Liver (tissue), 3 donors: ENCODE measurements at regions not wholly inside any gene's neighbourhood (a gene's known extent, or its start where the extent isn't known, plus 50 kb on each side); places are given as distances from the start of the nearest gene placed in this dataset.

Experiments used
- ATF3 ChIP-seq: IDR thresholded peaks from 2 replicates; pipeline ENCODE4 v1.6.1; 2016; ENCODE audit warnings: antibody characterized with exemption
- CTCF ChIP-seq: fragments of 150-350 bp; IDR thresholded peaks from 2 replicates; pipeline ENCODE4 v1.5.1; 2017; ENCODE audit warnings: improper control_type of control experiment, low read depth, low read length; ENCODE audit not compliant: missing input control
- HNF4G ChIP-seq: IDR thresholded peaks from 2 replicates; pipeline ENCODE4 v1.6.1; 2016; ENCODE audit warnings: antibody characterized with exemption
- JUND ChIP-seq, 2 donors: IDR thresholded peaks; 2 replicates each; pipeline ENCODE4 v1.6.1; 2016; ENCODE audit warnings: antibody characterized with exemption in 2 of 2
- MAX ChIP-seq: IDR thresholded peaks from 2 replicates; pipeline ENCODE4 v1.6.1; 2016; ENCODE audit warnings: antibody characterized with exemption
- RAD21 ChIP-seq, 2 donors: IDR thresholded peaks; 2 replicates each; pipeline ENCODE4 v1.6.1; 2016; ENCODE audit warnings: antibody characterized with exemption in 2 of 2, mild to moderate bottlenecking in 2 of 2
- REST ChIP-seq: IDR thresholded peaks from 2 replicates; pipeline ENCODE4 v1.6.1; 2016; ENCODE audit warnings: antibody characterized with exemption, mild to moderate bottlenecking
- SP1 ChIP-seq: IDR thresholded peaks from 2 replicates; pipeline ENCODE4 v1.6.1; 2018; ENCODE audit warnings: antibody characterized with exemption, mild to moderate bottlenecking
- donor health status: healthy.
- donor health status: healthy.

- no peak for TF ChIP-seq CTCF
- no peak for TF ChIP-seq REST
- TF ChIP-seq MAX: no peak
- no peak for TF ChIP-seq HNF4G
- no peak for TF ChIP-seq SP1
- TF ChIP-seq RAD21 (IDR thresholded peaks at IDR 0.05): no peak
- TF ChIP-seq JUND (IDR thresholded peaks at IDR 0.05): no peak
- TF ChIP-seq ATF3: no peak
These were observed 509.4 kb downstream of the ISL1 start for GRCh38 chr5:51892680-51893079.
